ENCODE measurements at regions not wholly inside any gene's neighbourhood (a gene's known extent, or its start where the extent isn't known, plus 50 kb on each side); places are given as distances from the start of the nearest gene placed in this dataset.
"Not testable (repeated sequence)": the region's sequence is repeated elsewhere in the genome, so short reads cannot be mapped to it uniquely, and the experiment has no call there.

- no peak for DNase-seq
Measured at GRCh38 chr5:167295681-167296005, 995.8 kb upstream of the WWC1 start.

- no peak for DNase-seq
Measured at GRCh38 chr5:167296066-167296465, 995.4 kb upstream of the WWC1 start.

DNA sequence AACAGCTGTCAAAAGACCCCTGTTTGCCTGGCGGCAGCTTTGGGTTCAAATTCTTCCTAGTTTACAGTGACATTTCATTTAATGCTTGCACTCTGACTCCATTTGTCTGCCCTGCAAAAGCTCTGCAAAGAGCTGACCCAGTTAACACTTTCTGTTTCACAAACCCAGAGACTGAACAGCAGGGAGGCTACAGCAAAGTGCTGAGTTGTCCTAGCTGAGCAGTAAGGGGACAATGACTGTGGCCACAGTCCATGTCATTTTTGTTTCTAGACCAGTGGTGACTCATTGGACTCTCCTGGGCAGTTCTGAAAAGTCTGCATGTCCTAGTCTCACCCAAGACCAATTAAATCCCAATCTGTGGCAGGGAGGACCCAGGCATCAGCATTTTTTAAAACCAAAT is 994.8 kb upstream of the WWC1 start:
- no peak for DNase-seq

DNA sequence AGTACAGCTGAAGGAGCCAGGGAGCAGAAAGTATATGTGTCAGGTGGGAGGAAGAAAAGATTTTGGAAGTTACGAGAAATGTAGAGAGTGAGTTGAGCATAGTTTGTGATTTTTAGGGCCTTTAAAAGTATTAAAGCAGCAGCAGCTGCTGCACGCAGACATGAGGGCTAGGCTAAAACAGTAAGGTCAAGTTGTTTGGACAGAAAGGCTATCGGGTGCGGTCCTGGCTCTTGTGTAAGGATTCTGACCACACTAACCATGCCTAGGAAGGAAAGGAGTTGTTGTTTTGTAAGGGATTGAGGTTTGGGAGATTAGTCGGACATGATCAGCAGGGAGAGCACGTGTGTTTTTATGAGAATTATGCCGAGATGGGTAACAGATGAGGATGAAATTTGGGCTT is 991.6 kb upstream of the WWC1 start:
- not testable (repeated sequence) for DNase-seq

DNA sequence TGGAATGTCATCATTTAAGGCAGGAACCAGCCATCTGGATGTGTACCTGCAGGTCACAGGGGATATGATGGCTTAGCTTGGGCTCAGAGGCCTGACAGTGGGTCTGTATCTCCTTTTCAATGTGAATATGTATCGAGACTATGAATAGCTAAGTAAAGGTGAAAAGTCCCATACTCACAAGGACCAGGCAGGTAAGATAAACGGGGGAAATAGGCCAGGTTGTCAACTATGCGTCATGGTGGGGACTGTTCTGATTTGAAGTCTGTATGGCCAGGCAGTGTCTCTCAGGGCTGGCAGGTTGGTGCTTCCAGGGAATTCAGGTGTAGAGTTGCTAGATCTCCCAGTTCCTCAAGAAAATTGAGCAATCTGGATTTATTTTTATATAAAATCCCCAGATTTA is 987.9 kb upstream of the WWC1 start:
- no peak for DNase-seq

- no peak for DNase-seq
Measured at GRCh38 chr5:167304834-167305469, 986.5 kb upstream of the WWC1 start.

DNA sequence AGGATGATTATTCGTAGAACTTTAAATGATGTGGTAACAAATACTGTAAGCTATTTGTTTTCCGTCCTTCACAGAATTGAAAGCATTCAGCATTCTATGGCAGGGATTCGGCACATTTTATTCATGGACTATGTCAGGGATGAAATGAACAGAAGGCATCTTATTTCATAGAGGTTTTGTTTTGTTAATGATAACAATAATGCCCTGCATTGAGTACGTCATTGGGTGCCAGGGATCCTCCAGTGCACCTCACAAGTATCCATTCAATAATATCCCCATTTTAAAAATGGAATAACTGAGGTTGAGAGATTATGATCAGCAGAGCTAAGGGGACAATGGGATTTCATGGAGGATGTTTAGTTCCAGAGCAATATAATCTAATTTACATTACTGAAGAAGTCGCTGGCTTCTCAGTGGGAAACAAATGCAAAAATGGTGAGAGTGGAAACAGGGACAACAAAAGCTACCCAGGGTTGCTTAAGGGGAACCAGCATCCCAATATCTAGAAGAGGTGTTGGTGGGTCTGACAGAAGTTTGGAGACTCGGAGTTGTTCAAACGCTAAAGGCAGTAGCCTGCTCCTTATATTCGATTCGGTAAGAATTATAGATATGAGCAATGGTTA is 985.7 kb upstream of the WWC1 start:
- DNase-seq = no peak

- no peak for DNase-seq
Measured at GRCh38 chr5:167307042-167307441, 984.4 kb upstream of the WWC1 start.

DNA sequence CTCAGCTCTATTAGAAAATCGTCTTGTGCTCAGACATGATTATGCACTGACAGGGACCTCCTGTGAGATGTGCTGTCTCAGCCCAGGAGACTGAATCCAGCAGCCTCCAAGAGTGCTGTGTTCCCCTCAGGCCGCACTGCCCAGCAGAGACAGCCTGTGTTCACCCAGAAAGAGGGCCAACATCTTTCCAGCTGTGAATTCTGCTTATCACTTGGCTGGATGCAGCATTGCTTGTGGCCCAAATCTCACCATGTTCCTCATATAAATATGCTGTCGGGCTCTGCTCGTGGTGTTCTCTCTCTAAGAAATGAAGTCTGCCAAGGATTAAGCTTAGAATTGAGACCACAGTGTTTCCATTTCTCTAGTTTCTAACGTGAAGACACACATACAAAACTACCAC is 983.0 kb upstream of the WWC1 start:
- DNase-seq = no peak

GRCh38 chr5:167309941-167310517 is 981.4 kb upstream of the WWC1 start:
- no peak for DNase-seq

DNA sequence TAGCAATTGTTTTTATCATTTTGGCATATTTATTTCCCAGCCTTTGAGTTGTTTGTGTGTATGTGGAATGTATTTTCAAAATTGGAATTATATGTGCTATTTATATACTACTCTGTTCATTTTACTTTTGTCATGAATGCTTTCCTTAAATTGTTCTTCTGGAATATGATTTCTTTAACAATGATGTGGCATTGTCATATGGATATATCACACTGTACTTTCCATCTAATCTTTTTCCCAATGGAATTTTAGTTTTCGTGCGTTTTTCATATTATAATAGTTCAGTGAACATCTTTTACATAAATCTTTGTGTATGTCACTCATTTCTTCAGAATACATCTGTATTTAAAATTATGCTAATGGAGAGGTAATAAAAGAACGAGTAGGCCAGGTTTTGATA is 980.1 kb upstream of the WWC1 start:
- DNase-seq = no peak

DNA sequence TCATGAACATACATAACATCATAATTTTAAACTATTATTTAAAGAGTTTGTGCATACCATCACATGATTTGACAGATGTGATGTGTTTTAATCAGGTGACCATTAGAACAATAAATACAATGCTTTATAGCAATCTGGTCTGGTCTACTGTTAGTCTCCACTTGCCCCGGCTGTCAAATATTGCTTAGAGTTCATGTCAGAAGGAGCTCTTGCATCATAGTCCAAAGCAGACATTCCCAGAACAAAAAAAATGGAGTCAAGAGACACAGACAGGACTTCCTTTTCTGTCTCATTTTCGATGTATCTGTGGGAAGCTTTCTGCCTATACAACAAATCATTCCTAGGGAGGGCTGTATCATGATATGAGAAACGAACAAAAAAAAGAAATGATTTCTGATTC is 979.2 kb upstream of the WWC1 start:
- no peak for DNase-seq

DNA sequence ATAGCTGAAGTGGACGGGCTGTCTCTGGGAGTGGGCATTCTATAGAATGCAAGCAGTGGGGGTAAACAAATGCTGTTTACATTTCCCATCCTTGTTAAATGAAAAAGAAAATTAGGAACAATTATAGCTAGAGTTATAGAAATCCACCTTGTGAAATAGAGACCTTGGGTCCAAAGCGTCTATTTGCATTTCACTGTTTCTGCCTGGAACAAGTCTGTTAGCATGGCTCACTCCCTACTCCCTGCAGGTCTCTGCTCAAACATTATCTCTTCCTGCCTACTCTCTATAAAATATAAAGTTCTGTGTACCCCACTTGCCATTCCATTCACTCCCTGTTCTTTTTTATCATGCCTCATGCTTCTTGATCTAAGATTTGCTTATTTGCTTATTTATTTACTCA is 975.7 kb upstream of the WWC1 start:
- DNase-seq = no peak

DNA sequence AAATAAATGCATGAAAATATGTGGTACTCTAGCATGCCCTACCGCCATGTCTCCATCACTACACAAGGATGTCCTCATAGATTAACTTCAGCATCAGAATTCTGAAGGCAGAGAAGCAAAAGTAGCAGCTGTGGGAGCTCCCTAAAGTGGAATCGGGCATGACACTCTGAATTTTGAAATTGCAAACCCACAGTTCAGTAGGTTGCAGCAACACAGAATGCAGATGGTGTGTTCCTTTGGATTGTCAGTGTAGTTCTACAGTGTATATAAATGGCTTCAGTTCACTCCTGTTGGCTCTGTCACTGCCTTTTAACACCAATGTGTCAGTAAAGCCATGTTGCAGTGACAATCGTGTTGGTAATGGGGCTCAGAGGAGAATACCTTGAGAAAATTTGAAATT is 973.6 kb upstream of the WWC1 start:
- DNase-seq = no peak

DNA sequence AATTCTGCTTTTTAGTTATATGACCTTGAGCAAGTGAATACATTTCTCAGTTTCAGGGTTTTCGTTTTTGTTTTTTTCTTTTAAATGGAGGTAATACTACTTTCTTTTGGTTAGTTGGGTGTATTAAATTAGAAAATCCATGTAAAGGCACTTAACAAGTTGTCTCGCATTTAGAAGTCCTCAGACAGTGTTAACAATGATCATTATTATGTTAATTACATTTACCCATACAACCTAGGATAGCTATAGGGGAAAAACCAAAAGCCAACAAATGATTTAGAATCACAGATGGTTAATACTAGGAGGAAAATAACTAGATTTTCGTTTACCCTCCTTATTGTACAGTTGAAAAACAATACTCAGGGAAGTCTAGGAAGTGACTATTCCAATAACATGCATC is 972.2 kb upstream of the WWC1 start:
- DNase-seq = no peak

- no peak for DNase-seq
Measured at GRCh38 chr5:167320019-167320418, 971.4 kb upstream of the WWC1 start.

GRCh38 chr5:167332309-167332708 is 959.1 kb upstream of the WWC1 start:
- no peak for DNase-seq

DNA sequence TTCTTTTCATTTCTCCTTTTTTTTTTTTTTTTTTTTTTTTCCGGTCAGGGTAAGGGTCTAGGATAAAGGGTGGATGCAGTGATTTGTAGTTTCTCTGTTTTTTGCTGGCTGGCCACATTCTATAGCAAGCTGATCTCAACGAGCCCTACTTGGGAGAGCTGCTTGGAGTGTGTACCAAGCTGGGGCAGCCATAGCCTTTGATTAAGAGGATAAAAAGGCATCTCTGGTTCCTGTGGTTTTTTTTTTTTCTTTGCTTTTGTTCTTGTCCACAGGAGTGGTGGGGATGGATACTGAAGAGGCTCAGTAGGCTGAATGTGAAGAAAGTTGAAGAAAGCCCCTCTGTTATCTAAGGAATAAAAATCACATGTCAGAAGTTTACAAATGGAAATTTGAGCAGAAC is 955.3 kb upstream of the WWC1 start:
- DNase-seq = no peak

DNA sequence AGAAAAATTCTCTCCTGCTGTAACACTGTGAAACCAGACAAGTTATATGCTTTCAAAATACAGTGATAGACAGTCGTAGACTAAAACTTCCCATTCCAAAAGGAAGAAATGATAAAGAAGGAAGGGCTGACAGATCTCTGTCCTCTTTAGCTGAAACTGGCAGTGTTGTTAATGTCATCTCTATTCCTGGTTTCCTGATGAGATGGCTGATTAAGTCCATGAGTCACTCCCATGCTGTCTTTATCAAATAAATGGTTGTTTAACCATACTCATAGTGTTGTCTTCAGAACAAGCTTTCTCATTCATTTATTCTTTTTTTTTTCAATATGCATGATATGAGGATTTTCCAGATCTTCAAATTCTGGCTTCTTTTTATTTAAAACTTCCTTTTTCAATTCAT is 952.2 kb upstream of the WWC1 start:
- no peak for DNase-seq

- no peak for DNase-seq
Measured at GRCh38 chr5:167346461-167346860, 945.0 kb upstream of the WWC1 start.

DNA sequence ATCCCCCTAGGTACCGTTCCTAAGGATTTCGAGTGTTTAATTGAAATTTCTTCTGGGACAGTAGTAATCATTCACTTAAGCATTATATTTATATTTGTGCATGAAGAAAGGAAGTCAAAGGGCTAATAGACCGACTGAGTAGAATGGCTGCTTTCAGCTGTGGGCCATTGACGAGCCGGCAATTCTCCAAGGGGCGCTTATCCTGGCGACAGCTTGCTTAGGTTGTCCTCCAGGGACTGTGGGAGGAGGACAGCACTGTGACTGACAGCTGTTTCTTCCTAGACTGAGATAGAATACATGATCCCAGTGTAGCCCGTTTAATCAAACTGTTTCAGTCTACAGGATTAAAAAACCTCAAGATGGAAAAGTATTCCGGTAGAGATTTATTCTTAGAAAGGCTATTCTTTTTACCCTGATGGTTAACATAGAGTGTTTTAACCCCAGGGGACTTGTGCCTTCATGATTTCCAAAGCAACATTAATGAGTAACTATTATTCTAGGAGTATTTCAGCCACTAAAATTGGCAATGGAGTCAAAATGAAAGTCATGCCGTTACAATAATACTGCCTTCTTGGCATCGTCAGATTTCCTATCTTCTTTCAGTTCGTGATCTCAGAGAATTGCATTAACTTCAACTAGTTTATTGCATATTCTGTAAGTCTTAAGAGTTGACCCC is 943.1 kb upstream of the WWC1 start:
- DNase-seq = no peak

DNA sequence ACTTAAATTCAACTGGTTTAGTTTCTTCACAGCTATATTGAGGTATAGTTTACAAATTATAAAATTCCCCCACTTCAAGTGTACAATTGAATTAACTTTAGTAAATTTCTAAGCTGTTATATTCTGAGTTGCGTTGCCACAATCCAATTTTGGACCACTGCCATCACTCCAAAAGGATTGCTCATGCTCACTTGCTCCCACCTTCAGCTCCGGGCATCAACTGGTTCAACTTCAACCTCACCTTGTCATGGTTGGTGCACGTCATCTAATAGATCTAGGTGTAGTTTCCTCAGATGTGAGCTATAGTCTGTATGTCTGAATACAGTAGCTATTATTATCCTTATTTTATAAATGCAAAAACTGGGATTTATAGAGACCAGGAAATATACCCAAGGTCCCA is 942.5 kb upstream of the WWC1 start:
- no peak for DNase-seq

DNA sequence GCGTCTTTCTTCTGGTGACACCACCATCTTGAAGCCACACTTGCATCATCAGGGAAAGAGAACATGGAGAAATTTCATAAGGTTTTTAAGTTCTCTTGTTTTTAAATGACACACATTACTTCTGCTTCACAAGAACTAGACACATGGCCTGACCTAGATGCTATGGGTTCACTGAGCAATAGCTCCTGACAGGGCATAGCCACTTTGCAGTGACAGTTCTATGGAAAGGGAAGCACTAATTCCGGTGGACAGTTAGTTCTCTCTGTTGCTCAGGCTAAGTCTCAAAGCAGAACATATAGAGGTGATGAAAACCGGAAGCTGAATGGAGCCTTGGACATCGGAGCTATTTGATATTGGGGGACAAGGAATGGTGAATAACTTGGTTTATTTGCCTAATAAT is 940.1 kb upstream of the WWC1 start:
- no peak for DNase-seq

DNA sequence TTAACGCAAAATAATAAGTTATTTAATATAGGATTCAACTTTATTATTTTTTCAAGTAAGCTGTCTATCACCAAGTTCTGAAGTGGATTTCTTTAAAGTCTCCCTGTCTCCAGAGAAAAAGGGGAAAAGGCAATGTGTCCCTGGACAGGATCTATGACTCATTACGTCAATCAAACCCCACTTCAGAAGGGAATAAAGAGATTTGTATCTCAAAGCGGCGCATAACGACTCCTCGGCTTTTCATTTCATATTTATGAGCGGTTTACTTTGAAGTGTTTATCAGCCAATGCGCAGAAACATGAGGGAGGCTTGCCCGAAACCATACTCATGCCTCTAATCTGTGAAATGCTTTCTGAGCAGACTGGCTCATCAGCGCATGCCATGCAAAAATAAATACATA is 938.6 kb upstream of the WWC1 start:
- DNase-seq = no peak

- no peak for DNase-seq
Measured at GRCh38 chr5:167355346-167355745, 936.1 kb upstream of the WWC1 start.

Data from right hindlimb (tissue), 1 donor.